NCI-H510A treated with DMSO at 0.1 percent for 48 hours (cell line): ENCODE measurements at regions not wholly inside any gene's neighbourhood (a gene's known extent, or its start where the extent isn't known, plus 50 kb on each side); places are given as distances from the start of the nearest gene placed in this dataset.

Source experiments
- DNase-seq: peaks from one replicate; lab custom pipeline; 2025; lab: John Stamatoyannopoulos, UW

DNA sequence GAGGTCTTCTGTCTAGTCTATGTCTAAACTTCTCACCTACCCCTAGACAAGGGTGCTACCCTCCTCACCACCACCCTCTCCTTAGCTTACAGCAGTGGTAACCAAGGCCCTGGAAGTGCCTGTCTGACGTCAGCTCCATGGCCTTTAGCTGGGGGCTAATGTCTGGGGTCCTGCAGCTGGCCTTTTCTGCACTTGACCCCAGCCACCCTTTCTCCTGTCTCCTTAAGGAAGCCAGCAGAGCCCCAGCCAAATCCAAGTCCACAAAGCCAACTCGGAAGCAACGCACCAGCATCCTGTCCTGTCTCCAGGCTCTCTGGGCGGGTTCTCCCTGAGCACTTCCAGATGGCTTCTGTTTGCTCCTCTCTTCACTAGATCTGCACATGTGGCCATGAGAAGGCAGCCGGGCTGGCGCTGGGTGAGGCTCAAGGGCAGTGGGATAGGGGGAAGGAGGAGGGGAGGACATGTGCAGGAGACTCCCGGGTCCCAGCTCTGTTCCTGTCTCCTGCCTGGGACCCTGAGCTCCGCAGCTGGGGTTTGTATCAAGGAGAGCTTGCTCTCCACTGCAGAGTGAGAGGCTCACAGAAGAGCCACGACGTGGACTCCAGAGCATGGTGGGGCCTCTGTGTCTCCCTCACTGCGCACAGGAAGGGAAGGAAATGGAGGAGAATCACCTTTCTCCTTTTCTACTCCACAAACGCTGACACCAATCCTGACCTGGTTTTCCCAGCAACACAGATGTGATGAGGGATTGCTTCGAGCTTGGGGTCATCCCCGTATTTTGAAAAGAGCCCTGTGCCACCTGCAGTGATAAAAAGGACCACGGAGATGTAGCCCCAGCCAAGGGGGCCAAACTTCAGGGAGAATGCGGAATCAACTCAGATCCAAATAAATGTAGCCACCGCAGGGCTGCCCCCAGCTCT is 204.2 kb downstream of the USP12 start:
- DNase-seq: no peak

DNA sequence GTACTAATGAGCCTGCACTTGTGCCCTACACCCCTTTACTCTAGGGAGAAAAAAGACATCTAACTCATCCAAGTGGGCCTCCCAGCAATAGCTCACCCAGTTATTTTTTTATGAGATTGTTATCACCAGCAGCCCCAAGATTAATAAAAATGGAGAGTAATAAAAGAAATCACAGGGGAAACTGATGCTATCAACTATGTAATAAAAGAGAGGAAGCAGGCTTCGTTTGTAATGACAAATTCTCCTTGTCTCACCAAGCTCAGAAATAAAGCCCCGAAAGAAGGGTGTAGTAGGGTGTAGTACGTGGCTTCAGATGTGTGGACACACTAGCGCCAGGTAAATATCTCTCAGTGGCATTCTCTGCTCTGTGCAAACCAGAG is 204.9 kb downstream of the USP12 start:
- DNase-seq: no peak

DNA sequence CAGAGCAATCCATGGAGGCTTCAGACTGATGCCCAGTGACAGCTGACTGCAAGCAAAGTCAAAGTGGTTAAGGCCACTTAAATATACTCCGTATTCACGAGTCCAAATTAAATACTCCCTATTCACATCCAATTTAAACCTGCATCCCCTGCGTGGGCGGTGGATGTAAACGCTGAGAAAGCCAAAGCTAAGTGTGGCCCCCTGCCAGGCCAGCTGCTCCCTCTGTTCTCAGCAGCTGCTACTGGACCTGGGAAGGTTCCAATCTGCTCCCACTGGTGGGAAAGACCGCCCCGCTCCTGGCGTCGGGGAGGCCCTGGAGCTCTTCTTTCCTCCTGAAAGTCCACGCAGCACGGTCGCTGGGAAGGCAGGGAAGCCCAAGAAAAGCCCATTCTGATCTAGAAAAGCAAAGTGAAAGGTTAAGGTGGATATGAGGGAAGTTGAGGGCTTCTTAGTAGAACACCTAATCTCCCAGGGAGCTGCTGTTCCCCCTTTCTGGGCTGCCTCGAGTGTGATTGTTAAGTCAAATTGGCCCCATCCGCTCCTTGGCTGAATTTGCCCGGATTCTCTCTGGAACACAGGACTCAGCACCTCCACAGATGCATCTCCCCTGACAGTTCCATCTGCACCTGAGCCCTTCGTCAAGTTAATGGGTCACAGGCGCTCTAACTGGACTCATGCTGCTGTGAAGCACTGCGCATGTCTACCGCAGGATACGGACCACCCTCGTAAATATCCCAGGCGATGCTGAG is 205.5 kb downstream of the USP12 start:
- peak; percentile 12 for DNase-seq

DNA sequence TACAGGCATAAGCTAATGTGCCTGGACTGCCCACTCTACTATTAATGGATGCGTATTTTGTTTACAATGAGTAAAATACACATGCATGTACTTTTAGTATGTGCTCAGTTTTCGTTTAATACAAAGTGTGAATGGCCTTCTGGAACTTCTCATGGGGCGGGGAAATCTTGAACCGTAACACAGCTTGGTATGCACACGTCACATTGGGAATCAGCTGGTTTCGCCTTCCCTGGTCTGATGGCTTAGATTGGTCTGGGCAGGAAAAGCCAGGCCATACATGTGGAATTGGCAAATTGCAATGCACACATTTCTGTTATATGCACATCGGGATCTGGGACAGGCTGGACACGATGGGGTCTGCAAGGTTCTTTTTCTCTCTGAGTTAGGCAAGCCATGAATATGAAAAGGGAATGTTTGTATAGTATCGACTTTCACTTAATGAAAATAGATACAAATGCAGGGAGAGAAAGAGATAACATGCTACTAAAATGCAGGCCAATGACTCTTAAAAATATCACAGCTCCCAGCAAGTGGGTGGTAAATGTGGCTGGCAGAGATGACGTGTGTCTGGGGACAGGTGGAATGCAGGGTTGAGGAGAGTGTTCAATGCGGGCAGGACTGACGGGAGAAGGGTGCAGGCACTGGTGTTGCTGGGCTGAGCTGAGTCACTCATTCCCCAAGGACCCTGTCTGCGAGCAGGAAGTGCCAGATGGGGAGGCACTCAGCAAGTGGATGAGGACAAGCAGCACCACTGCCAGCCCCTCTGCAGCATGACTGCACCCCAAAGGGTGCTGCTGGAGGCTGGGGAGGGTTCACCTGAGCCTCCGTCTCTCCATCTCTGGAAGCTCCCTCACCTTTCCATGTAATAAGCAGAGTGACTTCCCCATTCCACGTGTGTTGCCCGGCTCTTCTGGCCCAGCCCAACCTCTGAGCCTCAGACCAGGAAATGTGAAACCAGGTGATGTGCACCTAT is 204.0 kb upstream of the GPR12 start:
- DNase-seq: peak; percentile 21

DNA sequence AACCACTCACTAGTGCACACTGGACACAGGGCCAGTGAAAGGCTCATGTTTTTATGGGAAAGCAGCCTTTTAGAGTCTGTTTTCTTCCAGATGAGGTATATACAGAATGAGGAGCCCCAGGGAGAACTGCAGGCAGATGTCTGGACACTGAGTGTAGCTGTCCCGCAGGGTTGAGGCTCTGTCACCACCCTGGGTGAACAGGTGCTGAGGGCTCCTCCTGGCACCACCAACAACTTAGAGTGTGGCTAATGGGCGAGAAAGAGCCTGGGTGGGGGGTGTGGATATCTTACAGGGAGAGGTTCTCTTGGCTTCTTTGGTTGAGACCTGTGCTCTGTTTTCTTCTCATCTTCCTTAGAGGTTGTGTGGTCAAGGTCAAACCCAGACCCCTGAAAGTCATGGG is 202.1 kb upstream of the GPR12 start:
- DNase-seq: no peak

DNA sequence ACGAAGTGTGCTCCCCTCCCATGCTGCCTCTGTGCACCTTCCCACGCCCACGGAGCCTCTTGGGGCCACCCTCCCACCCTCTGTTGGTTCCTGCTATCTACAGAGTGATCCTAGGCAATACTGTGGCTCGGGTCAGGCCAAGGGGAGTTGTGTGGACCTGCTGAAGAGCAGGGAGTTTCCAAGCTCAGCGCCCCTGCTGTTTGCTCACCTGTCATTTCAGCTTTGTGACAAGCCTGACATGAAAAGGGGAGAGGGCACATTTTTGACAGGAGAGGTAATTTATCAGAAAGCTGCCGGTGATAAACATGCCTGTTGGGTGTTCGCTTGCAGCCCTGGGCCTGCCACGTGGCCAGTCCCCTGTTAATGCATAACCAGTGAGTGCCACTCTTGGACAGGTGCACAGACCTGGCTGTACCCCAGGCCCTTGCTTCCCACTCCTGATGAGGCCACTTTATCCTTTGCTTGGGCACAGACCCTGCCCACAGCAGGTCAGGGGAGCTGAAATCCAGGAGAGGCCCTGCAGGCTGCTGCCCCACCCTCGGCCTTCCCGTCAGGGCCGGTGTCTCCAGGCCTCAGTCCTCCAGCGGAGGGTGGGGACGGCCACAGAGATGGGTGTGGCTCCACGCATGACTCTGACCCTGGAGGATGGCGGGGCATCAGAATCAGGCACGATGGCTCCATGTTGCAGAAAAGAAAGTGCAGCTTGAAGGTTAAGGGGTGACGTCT is 201.5 kb upstream of the GPR12 start:
- DNase-seq: peak; percentile 26

DNA sequence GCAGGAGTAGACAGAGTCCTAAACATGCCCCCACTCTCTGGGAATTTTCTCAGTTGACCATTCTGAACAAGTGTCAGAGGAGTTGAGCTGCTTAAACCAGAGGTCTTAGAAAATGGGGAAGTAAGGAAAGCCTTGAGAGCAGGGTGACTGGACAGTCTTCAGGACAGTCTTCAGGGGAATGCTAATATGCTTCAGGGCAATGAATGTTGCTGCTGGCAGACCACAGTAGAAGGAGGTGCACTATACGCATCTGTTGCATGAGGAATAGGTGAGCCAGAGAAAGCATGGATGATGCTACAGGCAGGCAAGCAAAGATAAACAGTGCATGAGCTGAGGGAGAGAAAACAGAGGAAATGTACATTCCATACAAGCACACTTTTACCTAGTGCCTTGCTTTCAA is 196.6 kb upstream of the GPR12 start:
- no peak for DNase-seq

DNA sequence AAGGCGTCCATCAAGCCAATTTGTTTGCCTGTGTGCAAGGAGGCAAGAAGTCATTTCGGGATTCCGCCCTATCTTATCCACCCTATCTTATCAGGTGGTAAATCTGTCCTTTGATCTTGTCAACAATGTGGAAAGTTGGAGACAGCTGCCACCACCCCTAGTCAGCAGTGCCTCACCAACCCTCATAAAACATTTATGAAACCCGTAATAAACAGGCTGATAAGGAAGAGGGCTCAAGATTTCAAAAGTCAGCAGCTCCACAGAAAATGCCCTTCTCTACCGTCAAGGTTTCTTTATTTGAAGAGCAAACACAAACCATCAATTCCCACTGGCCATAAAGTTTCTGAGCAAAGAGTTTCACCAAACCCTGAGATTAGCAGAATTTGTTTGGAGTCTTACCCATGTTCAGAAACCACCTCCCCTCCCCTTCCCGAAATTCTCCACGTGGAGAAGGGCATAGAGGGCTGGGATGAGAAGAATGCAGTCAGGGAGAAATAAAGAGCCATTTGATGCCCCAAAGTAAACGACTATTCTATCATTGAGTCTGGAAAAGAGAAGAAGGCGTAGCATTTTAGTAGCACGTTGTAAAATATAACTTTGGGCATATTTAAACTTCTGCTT is 196.0 kb upstream of the GPR12 start:
- DNase-seq: no peak

DNA sequence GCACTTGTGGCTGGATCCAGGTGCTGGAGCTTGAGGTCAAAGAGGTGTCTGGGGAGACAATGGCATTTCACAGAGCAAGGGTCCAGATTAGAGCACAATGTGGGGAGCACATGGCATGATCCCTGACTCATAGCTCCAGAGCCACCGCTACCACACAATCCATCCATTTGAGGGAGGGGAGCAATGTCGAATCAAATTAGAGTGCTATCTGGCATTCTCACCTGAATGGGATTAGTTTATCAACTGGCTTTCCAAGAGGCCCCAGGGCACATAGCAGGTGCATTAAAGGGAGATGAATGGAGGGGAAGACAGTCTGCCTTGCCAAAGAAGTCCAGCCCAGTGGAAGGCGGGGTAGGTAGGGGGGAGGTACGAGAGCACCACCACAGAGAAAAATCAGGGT is 194.4 kb upstream of the GPR12 start:
- DNase-seq: no peak

DNA sequence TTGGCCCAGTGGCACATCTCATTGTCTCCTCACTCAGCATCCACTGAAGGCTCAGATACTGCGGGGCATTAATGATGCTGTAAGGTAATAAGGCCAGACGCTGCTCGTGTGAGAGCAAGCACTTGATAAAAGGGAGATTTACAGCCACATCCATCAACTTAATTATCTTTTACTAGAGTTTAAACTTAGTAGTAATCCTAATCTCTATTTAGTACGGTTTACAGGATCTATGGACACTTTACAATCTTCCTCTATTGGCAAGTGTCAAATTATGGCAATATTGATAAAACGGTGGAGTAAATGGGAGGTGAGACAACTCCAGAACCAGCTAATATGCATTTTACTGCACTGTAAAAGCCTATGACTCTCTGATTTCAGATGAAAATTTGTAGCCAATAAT is 192.7 kb upstream of the GPR12 start:
- DNase-seq: no peak

DNA sequence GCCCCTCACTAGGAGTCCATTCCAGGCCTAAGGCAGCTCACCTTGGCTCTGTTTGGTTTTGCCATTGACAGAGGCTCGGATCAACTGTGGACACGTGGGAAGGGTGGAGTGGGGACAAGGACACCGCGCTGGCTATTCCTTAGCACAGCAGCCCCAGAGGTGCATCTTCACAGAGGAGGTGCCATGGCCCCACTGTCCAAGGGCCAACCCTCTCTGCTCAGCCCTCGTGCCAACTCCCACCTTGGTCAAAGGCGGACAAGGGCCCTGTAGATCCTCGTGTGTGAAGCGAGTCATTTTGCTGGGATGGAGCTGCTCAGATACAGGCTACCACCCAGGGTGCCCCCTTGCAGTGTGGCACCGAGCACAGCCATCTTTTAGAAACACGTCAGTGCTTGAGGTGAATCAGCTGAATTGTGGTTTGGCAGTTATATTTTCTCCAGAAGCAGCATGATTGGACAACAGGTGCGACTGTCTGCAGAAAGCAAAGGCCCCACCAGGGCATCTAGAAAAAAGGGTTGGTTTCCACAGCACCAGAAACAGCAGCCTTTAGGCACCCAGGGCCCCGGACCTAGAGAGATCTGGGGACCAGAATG is 192.1 kb upstream of the GPR12 start:
- DNase-seq: no peak

DNA sequence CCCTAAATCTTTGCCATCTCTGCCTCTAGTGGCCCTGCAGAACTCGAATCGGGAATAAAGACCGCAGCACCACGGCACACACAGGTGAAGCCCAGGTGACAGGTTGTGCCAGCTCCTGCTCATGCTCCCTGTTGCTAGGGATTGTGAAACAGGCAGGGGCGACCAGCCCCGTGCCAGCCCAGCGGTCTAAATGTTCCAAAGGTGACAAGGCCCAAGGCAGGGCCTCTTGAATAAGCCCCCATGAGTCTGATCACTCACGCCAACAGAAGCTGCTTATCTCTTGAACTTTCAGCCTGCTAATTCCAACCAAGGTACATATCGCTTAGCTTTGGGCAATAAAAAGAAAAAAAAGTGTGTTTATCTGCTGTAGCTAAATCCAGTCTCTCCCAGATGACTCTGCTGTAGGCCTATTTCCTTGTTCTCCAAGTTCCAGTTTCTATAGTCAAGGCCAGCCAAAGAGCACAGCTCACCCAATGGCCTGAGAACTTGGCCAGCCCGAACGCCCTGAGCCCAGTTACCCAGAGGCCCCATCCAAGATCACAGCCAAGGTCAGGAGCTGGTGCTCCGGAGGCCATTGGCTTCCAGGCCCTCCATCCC is 191.1 kb upstream of the GPR12 start:
- no peak for DNase-seq

DNA sequence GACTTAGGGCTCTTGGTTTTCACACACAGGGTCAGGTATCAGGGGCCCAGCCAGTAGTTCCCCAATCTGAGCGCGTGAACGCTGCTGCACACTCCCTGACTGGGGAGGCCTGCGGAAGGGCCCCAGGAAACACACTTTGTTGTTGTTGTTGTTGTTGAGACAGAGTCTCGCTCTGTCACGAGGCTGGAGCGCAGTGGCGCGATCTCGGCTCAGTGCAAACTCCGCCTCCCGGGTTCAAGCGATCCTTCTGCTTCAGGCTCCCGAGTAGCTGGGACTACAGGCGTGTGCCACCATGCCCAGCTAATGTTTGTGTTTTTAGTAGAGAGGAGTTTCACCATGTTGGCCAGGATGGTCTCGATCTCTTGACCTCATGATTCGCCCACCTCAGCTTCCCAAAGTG is 190.4 kb upstream of the GPR12 start:
- no peak for DNase-seq

DNA sequence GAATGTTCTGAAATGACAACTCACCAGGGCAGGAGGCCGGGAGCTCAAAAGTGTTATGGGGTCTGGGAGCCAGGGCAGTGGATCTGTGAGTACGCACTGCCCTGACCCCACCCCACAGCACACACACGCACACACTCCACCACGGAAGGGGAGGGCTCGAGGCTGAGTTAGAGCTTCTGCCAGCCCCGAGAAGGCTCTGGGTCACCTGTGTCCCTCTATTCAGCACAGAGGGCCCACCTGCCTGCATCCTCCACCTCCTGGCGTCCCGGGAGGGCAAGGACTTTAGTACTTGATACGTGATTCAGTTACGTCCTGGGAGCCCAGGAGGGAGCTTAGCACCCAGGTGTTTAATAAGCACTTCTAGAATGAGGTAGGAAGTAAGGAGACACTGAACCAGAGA is 190.0 kb upstream of the GPR12 start:
- no peak for DNase-seq

DNA sequence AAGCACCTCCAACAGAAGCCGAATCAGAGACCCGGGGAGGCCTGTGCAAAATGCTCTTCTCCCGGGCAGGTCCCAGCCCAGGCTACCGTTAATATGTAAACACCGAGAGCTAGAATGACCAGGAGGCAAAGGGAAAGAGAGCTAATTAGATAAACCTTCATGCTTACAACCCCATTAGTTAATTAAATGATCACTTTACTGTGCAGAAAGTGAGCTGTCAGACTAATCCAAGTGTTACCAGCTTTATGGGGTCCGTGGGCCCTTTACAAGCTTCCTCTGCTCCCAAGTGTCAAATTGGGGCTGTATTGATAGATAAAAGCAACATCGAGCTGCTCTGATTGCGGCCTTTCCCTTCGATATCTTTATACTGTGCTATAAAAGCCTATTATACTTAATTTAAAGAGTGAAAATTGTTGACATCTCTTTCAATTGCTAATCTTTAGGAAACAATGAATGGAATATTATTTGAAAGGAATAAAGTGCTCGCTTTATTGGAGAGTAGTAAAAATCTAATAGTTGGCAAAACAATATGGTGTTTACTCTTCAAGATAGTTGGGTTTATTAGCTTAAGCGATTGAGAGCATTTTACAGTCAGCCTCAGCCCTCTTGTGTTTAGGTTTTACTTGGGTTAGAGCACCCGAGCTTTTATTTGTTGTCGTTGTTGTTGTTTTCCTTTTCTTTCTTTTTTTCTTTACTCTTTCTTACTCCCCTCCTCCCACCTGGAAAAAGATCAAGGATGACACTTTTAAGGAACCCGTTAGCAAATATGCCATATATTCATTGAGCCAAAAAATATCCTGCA is 189.3 kb upstream of the GPR12 start:
- no peak for DNase-seq

DNA sequence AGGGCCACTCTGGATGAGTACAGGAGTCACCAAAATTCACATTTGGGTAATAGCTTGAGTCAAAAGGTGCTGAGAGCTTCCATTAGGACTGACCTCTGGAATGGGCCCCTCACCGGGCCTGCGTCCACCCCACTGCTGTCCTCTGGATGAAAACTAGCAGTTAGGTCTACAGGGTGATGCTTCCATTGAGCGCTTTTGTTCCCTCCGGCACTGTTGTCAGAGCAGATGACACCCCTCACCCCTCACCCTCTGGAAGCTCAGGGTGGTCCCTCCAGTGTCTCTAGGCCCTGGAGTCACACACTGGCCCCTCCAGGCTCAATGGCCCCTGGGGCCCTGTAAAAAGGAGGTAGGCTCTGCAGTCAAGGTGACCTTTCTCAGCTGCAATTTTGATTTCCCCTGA is 187.8 kb upstream of the GPR12 start:
- DNase-seq: no peak

DNA sequence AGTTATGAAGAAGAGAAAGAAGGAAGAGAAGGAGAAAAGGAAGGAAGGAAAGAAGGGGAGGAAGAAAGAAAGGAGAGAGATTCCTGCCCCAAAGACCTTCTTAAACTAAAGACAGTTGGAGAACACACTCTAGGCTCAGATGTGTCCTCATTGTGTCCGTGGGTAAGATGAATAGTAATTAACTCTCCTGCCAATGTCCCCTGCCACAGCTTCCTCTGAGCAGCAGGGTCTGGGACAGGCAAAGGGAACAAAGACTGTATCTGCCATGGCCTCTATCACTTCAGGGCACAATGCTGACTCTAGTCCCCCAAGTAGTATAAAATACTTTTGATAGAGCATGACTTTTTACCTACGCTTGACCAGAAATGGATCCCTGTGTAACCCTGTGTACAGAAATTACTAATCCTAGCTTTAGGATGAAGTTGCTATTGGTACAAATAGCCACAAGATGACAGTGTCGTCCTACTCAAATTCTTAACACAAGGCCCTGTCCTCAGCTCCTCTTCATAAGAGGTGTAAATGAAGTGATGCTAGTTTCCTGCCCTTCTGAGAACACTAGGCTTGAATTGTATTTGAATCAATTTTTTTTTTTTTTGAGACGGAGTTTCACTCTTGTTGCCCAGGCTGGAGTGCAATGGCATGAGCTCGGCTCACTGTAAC is 186.2 kb upstream of the GPR12 start:
- DNase-seq: peak; percentile 41

DNA sequence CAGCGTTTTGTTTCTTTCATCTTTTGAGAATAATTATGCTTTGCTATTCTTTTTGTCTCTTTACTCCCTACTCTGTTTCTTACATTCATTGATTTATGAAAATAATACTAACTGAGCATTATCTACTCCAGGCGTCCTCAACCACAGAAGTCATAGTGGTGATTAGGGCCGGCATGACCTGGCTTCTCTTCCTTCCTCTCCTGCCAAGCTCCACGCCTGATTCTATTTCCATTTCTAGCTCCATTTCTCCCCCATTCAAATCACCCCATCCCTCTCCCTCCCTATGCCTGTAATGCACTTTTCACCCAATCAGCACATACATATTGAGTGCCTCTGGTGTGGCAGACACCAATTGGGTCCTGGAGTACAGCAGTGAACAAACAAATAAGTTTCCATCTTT is 183.2 kb upstream of the GPR12 start:
- DNase-seq: no peak

DNA sequence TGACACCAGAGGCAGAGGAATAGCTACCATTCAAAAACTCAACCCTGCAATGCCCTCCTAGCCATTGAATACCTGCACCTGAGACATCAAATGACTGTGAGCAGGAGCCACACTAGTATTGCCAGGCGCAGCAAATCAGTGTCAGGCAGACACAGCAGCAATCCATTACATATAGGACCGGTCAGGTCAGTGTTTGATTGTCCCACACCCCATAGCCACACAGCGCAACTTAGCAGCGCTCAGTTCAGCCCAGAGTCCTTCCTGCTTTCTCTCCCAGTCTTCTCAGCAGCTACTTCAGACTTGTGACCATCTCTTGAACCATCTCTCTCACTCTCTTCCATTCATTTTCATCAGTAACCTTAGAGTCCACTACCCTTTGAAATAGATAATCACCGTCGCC is 181.6 kb upstream of the GPR12 start:
- no peak for DNase-seq
